ENCODE measurements at regions not wholly inside any gene's neighbourhood (a gene's known extent, or its start where the extent isn't known, plus 50 kb on each side); places are given as distances from the start of the nearest gene placed in this dataset.

DNA sequence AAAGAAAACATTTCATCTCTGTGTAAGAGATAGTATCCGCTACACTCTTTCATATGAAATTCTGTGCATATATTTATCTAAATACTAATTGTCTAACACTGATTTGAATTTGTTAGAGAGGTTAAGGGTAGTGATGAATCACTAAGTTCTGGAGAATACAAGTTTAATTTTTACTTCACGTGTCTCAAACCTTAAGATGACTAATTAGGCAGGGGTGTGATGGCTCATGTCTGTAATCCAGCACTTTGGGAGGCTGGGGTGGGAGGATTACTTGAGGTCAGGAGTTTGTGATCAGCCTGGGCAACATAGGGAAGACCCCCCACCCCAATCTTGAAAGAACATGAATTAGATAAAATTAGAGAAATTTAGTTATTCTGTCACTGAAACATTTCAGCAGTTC is 2241.9 kb downstream of the PCDH7 start:
- ChIA-PET CTCF (no interaction called here), POLR2A (no interaction called here)
- DNase-seq, result no peak
- no peaks in the 10 kb centered on the region for H3K27me3 Mint-ChIP-seq (ENCODE audit: insufficient read depth, unreplicated experiment)
- no peaks in the 10 kb centered on the region for H3K36me3 Mint-ChIP-seq (ENCODE audit: insufficient read depth, unreplicated experiment)
- TF ChIP-seq, protein P1, sequence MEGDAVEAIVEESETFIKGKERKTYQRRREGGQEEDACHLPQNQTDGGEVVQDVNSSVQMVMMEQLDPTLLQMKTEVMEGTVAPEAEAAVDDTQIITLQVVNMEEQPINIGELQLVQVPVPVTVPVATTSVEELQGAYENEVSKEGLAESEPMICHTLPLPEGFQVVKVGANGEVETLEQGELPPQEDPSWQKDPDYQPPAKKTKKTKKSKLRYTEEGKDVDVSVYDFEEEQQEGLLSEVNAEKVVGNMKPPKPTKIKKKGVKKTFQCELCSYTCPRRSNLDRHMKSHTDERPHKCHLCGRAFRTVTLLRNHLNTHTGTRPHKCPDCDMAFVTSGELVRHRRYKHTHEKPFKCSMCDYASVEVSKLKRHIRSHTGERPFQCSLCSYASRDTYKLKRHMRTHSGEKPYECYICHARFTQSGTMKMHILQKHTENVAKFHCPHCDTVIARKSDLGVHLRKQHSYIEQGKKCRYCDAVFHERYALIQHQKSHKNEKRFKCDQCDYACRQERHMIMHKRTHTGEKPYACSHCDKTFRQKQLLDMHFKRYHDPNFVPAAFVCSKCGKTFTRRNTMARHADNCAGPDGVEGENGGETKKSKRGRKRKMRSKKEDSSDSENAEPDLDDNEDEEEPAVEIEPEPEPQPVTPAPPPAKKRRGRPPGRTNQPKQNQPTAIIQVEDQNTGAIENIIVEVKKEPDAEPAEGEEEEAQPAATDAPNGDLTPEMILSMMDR (IDR thresholded peaks at IDR 0.05; ENCODE audit: insufficient read depth in 1 of 2, low read depth in 1 of 2, low read length in 1 of 2, severe bottlenecking in 1 of 2, unreplicated experiment in 1 of 2), result no peak
- no peaks in the 10 kb centered on the region for H3K27me3 ChIP-seq (replicated peaks; ENCODE audit: control insufficient read depth, insufficient read depth, low read length)
- H3K9me3 Mint-ChIP-seq (ENCODE audit: unreplicated experiment), result no peaks in the 10 kb centered on the region
- no TSS peak for BruUV-seq (replicated peaks)
- no peaks in the 10 kb centered on the region for H3K4me1 Mint-ChIP-seq (ENCODE audit: low read depth, unreplicated experiment)
- no peak overlapping the region for H3K27ac Mint-ChIP-seq (ENCODE audit: unreplicated experiment)
- H3K4me1 ChIP-seq, result no peaks in the 10 kb centered on the region
- H3K36me3 ChIP-seq (ENCODE audit: control insufficient read depth, insufficient read depth, low read length), result no peaks in the 10 kb centered on the region
- H3K4me3 ChIP-seq (ENCODE audit: low read depth, low read length), result no peak overlapping the region
- intact Hi-C loops (cut with micrococcal nuclease; ENCODE audit: unreplicated experiment), result no loop called here
- no peak overlapping the region for H3K4me3 Mint-ChIP-seq (ENCODE audit: unreplicated experiment)
- no peaks in the 10 kb centered on the region for H3K9me3 ChIP-seq

DNA sequence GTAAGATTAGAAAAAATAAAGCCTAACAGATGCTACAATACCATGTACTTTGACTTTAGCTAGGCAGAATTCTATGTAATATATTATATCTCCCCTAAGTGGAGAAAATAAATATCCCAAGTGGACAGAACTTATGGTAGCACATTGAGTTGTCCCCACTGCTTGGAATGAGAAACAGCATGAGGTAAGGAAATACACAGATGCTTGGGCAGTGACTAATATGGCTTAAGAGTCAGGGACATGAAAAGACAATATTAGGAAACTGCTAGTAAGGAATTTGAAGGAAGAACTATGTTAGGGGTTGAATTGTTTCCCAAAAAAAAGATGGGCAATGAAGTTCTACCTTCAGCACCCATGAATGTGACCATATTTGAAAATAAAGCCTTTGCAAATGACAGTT is 2265.1 kb downstream of the PCDH7 start:
- TF ChIP-seq, protein P1 (IDR thresholded peaks at IDR 0.05; ENCODE audit: insufficient read depth in 1 of 2, low read depth in 1 of 2, low read length in 1 of 2, severe bottlenecking in 1 of 2, unreplicated experiment in 1 of 2), result no peak
- H3K4me3 Mint-ChIP-seq (ENCODE audit: unreplicated experiment), result no peak overlapping the region
- CTCF ChIA-PET, result no interaction called here
- no peaks in the 10 kb centered on the region for H3K27me3 ChIP-seq (replicated peaks; ENCODE audit: control insufficient read depth, insufficient read depth, low read length)
- POLR2A ChIA-PET, result no interaction called here
- H3K4me3 ChIP-seq (ENCODE audit: low read depth, low read length), result no peak overlapping the region
- H3K4me1 ChIP-seq, result no peaks in the 10 kb centered on the region
- no peaks in the 10 kb centered on the region for H3K9me3 Mint-ChIP-seq (ENCODE audit: unreplicated experiment)
- intact Hi-C loops (cut with micrococcal nuclease; ENCODE audit: unreplicated experiment), result no loop called here
- no peaks in the 10 kb centered on the region for H3K4me1 Mint-ChIP-seq (ENCODE audit: low read depth, unreplicated experiment)
- no peak overlapping the region for H3K27ac Mint-ChIP-seq (ENCODE audit: unreplicated experiment)
- H3K27me3 Mint-ChIP-seq (ENCODE audit: insufficient read depth, unreplicated experiment), result no peaks in the 10 kb centered on the region
- no TSS peak for BruUV-seq (replicated peaks)
- no peaks in the 10 kb centered on the region for H3K9me3 ChIP-seq
- H3K36me3 ChIP-seq (ENCODE audit: control insufficient read depth, insufficient read depth, low read length), result no peaks in the 10 kb centered on the region
- no peak for DNase-seq
- no peaks in the 10 kb centered on the region for H3K36me3 Mint-ChIP-seq (ENCODE audit: insufficient read depth, unreplicated experiment)

DNA sequence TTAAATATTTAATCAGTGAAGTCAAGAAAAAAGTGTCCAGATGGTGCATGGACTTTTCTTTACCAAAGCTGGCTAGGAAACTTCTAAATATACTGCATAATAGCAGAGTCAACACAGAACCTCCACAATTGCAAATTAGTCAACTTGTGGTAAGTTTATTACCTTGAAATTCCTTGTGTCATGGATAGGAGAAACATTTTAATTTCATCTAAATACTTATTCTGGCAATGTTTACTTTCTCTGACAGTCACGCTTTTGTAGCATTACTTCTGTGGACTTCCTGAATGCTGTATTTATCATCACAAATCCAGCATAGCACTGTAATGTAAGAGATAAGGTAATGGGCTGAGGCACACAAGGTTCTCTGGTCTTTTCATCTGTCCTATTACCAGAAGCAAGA is 2266.1 kb downstream of the PCDH7 start:
- H3K4me3 ChIP-seq (ENCODE audit: low read depth, low read length), result no peak overlapping the region
- ChIA-PET CTCF (no interaction called here), POLR2A (no interaction called here)
- H3K9me3 Mint-ChIP-seq (ENCODE audit: unreplicated experiment), result no peaks in the 10 kb centered on the region
- no peaks in the 10 kb centered on the region for H3K36me3 Mint-ChIP-seq (ENCODE audit: insufficient read depth, unreplicated experiment)
- H3K4me1 Mint-ChIP-seq (ENCODE audit: low read depth, unreplicated experiment), result no peaks in the 10 kb centered on the region
- H3K4me3 Mint-ChIP-seq (ENCODE audit: unreplicated experiment), result no peak overlapping the region
- DNase-seq, result no peak
- no TSS peak for BruUV-seq (replicated peaks)
- TF ChIP-seq, protein P1 (IDR thresholded peaks at IDR 0.05; ENCODE audit: insufficient read depth in 1 of 2, low read depth in 1 of 2, low read length in 1 of 2, severe bottlenecking in 1 of 2, unreplicated experiment in 1 of 2), result no peak
- intact Hi-C loops (cut with micrococcal nuclease; ENCODE audit: unreplicated experiment), result no loop called here
- H3K27me3 Mint-ChIP-seq (ENCODE audit: insufficient read depth, unreplicated experiment), result no peaks in the 10 kb centered on the region
- no peaks in the 10 kb centered on the region for H3K9me3 ChIP-seq
- no peaks in the 10 kb centered on the region for H3K4me1 ChIP-seq
- no peaks in the 10 kb centered on the region for H3K36me3 ChIP-seq (ENCODE audit: control insufficient read depth, insufficient read depth, low read length)
- no peaks in the 10 kb centered on the region for H3K27me3 ChIP-seq (replicated peaks; ENCODE audit: control insufficient read depth, insufficient read depth, low read length)
- H3K27ac Mint-ChIP-seq (ENCODE audit: unreplicated experiment), result no peak overlapping the region

All from Caco-2 (cell line).